ENCODE measurements at regions not wholly inside any gene's neighbourhood (a gene's known extent, or its start where the extent isn't known, plus 50 kb on each side); places are given as distances from the start of the nearest gene placed in this dataset.

DNA sequence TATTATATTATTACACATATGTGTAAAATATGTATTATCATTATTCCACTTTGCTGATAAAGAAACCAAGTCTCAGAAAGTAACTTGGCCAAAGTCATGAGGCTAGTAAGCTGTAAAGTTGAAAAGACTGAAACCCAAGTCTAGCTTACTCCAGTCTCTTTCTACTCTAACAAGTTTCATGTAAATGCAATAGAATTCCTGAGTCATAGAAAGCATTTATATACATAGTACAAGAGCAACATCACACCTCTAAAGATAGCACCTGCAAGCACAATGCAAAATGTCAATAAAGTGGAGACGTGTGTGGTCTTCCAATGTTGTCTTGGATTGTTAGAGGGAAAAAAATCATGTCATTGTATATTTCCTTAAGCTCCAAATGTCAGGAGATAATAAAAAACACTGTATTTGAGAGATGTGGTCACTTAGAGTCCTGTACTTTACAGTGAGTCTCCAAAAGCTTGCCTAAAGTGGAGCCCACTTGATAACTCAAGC is 430.3 kb upstream of the NRP1 start:
- FAIRE-seq: no peak
- Histone ChIP-seq H4K20me1 (replicated peaks in 1 of 2; ENCODE audit: control insufficient read depth in 1 of 2, insufficient read depth in 2 of 2, low read length in 2 of 2) (no peaks in the 10 kb centered on the region), H3K4ac (replicated peaks; ENCODE audit: insufficient read length, low read depth, low read length) (no peak overlapping the region), H3K4me1 (replicated peaks in 1 of 4; ENCODE audit: control insufficient read depth in 3 of 4, insufficient read depth in 4 of 4, low read length in 3 of 4) (no peaks in the 10 kb centered on the region), H3K18ac (ENCODE audit: extremely low read depth, low read length) (no peak overlapping the region), H2BK5ac (ENCODE audit: low read depth, low read length) (no peak overlapping the region), H2AK5ac (ENCODE audit: low read depth, low read length) (no peak overlapping the region), H3K36me3 (ENCODE audit: control insufficient read depth in 2 of 4, insufficient read depth in 4 of 4, low read length in 3 of 4) (no peaks in the 10 kb centered on the region; a peak in 1 of 8 replicates), H3K4me3 (ENCODE audit: extremely low read depth in 1 of 4, insufficient read depth in 2 of 4, low read depth in 3 of 4, low read length in 4 of 4) (no peak overlapping the region), H3K79me1 (ENCODE audit: low read depth, low read length) (no peaks in the 10 kb centered on the region), H3K23ac (ENCODE audit: insufficient read length) (no peak overlapping the region), H2BK12ac (ENCODE audit: low read depth, low read length) (no peak overlapping the region; the same call in 1 of the 2 replicates), H2AFZ (ENCODE audit: low read length) (no peak overlapping the region), H2BK15ac (ENCODE audit: low read length) (no peak overlapping the region), H3K79me2 (ENCODE audit: control insufficient read depth in 1 of 2, insufficient read depth in 2 of 2, low read length in 2 of 2) (no peaks in the 10 kb centered on the region), H4K8ac (ENCODE audit: extremely low read depth, insufficient read depth, low read length) (no peak overlapping the region), H3K9me3 (ENCODE audit: insufficient read depth in 2 of 2, low read depth in 1 of 2, low read length in 1 of 2) (peaks cover 0 to 2% of the 10 kb centered on the region in 2 experiments; a peak in 2 of 4 replicates), H3K27me3 (replicated peaks in 1 of 4; ENCODE audit: control insufficient read depth in 3 of 4, extremely low read depth in 1 of 4, insufficient read depth in 3 of 4, low read length in 3 of 4) (no peaks in the 10 kb centered on the region), H3K14ac (ENCODE audit: insufficient read length) (no peak overlapping the region), H3K23me2 (ENCODE audit: low read depth, low read length) (no peaks in the 10 kb centered on the region), H3K27ac (ENCODE audit: low read depth, low read length) (no peak overlapping the region), H3K56ac (replicated peaks; ENCODE audit: insufficient read length, low read depth, low read length) (no peak overlapping the region), H4K5ac (ENCODE audit: insufficient read length, low read depth, low read length) (no peak overlapping the region), H3K9ac (replicated peaks in 1 of 4; ENCODE audit: extremely low read depth in 1 of 4, low read depth in 3 of 4, low read length in 3 of 4) (no peak overlapping the region), H4K91ac (replicated peaks; ENCODE audit: insufficient read length, low read length) (no peak overlapping the region), H2BK120ac (replicated peaks; ENCODE audit: low read depth, low read length) (no peak overlapping the region), H2BK20ac (ENCODE audit: low read length) (no peak overlapping the region), H3K4me2 (ENCODE audit: insufficient read depth in 1 of 2, low read depth in 2 of 2, low read length in 2 of 2) (no peak overlapping the region)
- WGBS, 2 experiments (ENCODE audit: extremely low coverage in 1 of 2, insufficient coverage in 1 of 2, insufficient read length in 1 of 2, insufficient replicate concordance in 2 of 2, low coverage in 1 of 2, low lambda C conversion rate in 2 of 2, missing lambda C conversion rate in 1 of 2): 82% methylated on average over 1 of the region's 1 CpG; no CpG with 5 or more reads in 1 of the 2 experiments
- CTCF ChIA-PET (ENCODE audit: partially characterized antibody): no interaction called here
- POLR2A ChIA-PET (ENCODE audit: partially characterized antibody): no interaction called here
- DNase-seq (ENCODE audit: low read depth in 1 of 2, low spot score in 2 of 2): no peak
- TF ChIP-seq SP2 (IDR thresholded peaks at IDR 0.05; ENCODE audit: low read length) (no peak), RXRA (IDR thresholded peaks at IDR 0.05; ENCODE audit: insufficient read depth, low read depth, low read length) (no peak), BCL11A (IDR thresholded peaks at IDR 0.05; ENCODE audit: low read depth in 2 of 2, low read length in 2 of 2) (no peak), EP300 (IDR thresholded peaks at IDR 0.05; ENCODE audit: borderline replicate concordance in 1 of 2, low read depth in 2 of 2, low read length in 2 of 2) (no peak), POU5F1 (IDR thresholded peaks at IDR 0.05; ENCODE audit: low read depth, low read length) (no peak), NRF1 (IDR thresholded peaks at IDR 0.05; ENCODE audit: low read depth, low read length) (no peak), YY1 (IDR thresholded peaks at IDR 0.05; ENCODE audit: low read depth, low read length) (no peak), KDM1A (IDR thresholded peaks at IDR 0.05; ENCODE audit: borderline replicate concordance, low read length) (no peak), NANOG (IDR thresholded peaks at IDR 0.05; ENCODE audit: insufficient read depth, low read depth, low read length, poor library complexity, severe bottlenecking) (no peak), FOSL1 (IDR thresholded peaks at IDR 0.05; ENCODE audit: insufficient read depth, low read depth, low read length) (no peak)

Measured in H1 (cell line).